Naive thymus-derived CD4-positive, alpha-beta T cell (primary cell): ENCODE measurements at regions not wholly inside any gene's neighbourhood (a gene's known extent, or its start where the extent isn't known, plus 50 kb on each side); places are given as distances from the start of the nearest gene placed in this dataset.

Source experiments
- ATAC-seq: fragments of 150-1000 bp; cut with Tn5 transposase; 2 replicates; pipeline ENCODE4 v1.10.0; 2021; ENCODE audit warnings: mild to moderate bottlenecking, moderate library complexity
- CTCF ChIA-PET: fragments of 350-600 bp; sonication (Branson Sonifier 250); formaldehyde crosslinking; loops from one replicate; lab custom pipeline; 2021; ENCODE audit warnings: antibody characterized with exemption; lab: Charles Lee
- POLR2A ChIA-PET: fragments of 350-600 bp; sonication (Branson Sonifier 250); formaldehyde crosslinking; loops from one replicate; lab custom pipeline; 2021; ENCODE audit warnings: antibody characterized with exemption, inconsistent platforms; lab: Charles Lee
- DNase-seq, 9 donors: peaks; one replicate each; pipeline versions ENCODE4 v3.0.0 to v3.0.0-alpha.2; 2020 to 2022; ENCODE audit warnings: mixed read lengths in 1 of 9
- H3K27ac ChIP-seq: one replicate; pipeline ENCODE4 v1.7.0; 2013; ENCODE audit warnings: mild to moderate bottlenecking, low read depth, low read length, moderate library complexity
- H3K27me3 ChIP-seq, 2 donors: one replicate each; pipeline ENCODE4 v1.7.0; 2013; ENCODE audit warnings: low read length in 2 of 2, mild to moderate bottlenecking in 2 of 2, moderate library complexity in 2 of 2; ENCODE audit not compliant: control insufficient read depth in 2 of 2, insufficient read depth in 2 of 2
- H3K36me3 ChIP-seq, 3 experiments: 1 replicate in 2 of 3; 2 replicates in 1 of 3; pipeline ENCODE4 v1.7.0; 2013; ENCODE audit warnings: low read length in 3 of 3, mild to moderate bottlenecking in 3 of 3, moderate library complexity in 1 of 3; ENCODE audit not compliant: insufficient read depth in 3 of 3, control insufficient read depth in 2 of 3
- H3K4me1 ChIP-seq, 2 donors: one replicate each; pipeline ENCODE4 v1.7.0; 2013; ENCODE audit warnings: low read length in 2 of 2, mild to moderate bottlenecking in 2 of 2, moderate library complexity in 1 of 2; ENCODE audit not compliant: control insufficient read depth in 2 of 2, insufficient read depth in 2 of 2
- H3K4me3 ChIP-seq: 2 replicates; pipeline ENCODE4 v1.7.0; 2013; ENCODE audit warnings: mild to moderate bottlenecking, low read length
- H3K9me3 ChIP-seq, 3 experiments: 1 replicate in 2 of 3; 2 replicates in 1 of 3; pipeline ENCODE4 v1.7.0; 2013; ENCODE audit warnings: low read length in 3 of 3; ENCODE audit not compliant: control insufficient read depth in 2 of 3
- H3K27ac Mint-ChIP-seq, 9 donors: one replicate each; pipeline ENCODE4 v1.8.0; 2020 to 2022; ENCODE audit warnings: mixed read lengths in 9 of 9, mild to moderate bottlenecking in 8 of 9, moderate library complexity in 5 of 9, inconsistent platforms in 2 of 9
- H3K27me3 Mint-ChIP-seq, 5 donors: one replicate each; pipeline ENCODE4 v1.8.0; 2021 to 2022; ENCODE audit warnings: mixed read lengths in 5 of 5, mild to moderate bottlenecking in 1 of 5
- H3K36me3 Mint-ChIP-seq, 5 donors: one replicate each; pipeline ENCODE4 v1.8.0; 2020 to 2022; ENCODE audit warnings: mixed read lengths in 5 of 5, mild to moderate bottlenecking in 3 of 5, inconsistent platforms in 1 of 5
- H3K4me1 Mint-ChIP-seq, 7 donors: one replicate each; pipeline ENCODE4 v1.8.0; 2020 to 2022; ENCODE audit warnings: mixed read lengths in 7 of 7, mild to moderate bottlenecking in 3 of 7, inconsistent platforms in 1 of 7
- H3K4me3 Mint-ChIP-seq, 10 donors: one replicate each; pipeline ENCODE4 v1.8.0; 2020 to 2022; ENCODE audit warnings: mild to moderate bottlenecking in 10 of 10, mixed read lengths in 10 of 10, moderate library complexity in 6 of 10, inconsistent platforms in 2 of 10
- H3K9me3 Mint-ChIP-seq, 11 donors: one replicate each; pipeline ENCODE4 v1.8.0; 2020 to 2022; ENCODE audit warnings: mixed read lengths in 11 of 11, mild to moderate bottlenecking in 4 of 11, inconsistent platforms in 1 of 11, moderate library complexity in 1 of 11
- intact Hi-C, 2 donors: fragments of 100-400 bp; cut with micrococcal nuclease; formaldehyde crosslinking; loops; one replicate each; pipeline ENCODE4 v1.15.1; 2023

GRCh38 chr13:31950111-31950815 lies 81.3 kb upstream of the FRY start:
- H3K27me3 Mint-ChIP-seq, result peaks cover 0 to 3% (median 0%) of the 10 kb centered on the region in 5 donors
- H3K4me3 Mint-ChIP-seq, result no peak overlapping the region
- peaks cover 0 to 4% (median 0%) of the 10 kb centered on the region in 5 donors for H3K36me3 Mint-ChIP-seq
- Histone ChIP-seq H3K36me3 (no peaks in the 10 kb centered on the region), H3K4me1 (no peaks in the 10 kb centered on the region), H3K27me3 (no peaks in the 10 kb centered on the region), H3K9me3 (no peaks in the 10 kb centered on the region), H3K27ac (no peak overlapping the region), H3K4me3 (no peak overlapping the region)
- ChIA-PET CTCF (no interaction called here), POLR2A (no interaction called here)
- peaks cover 0 to 15% (median 0%) of the 10 kb centered on the region in 7 donors for H3K4me1 Mint-ChIP-seq
- ATAC-seq (no peak), DNase-seq (no peak)
- H3K9me3 Mint-ChIP-seq, result peaks cover 0 to 1% (median 0%) of the 10 kb centered on the region in 11 donors
- intact Hi-C loops, result no loop called here
- no peak overlapping the region for H3K27ac Mint-ChIP-seq

GRCh38 chr13:31951215-31951678 lies 80.3 kb upstream of the FRY start:
- Mint-ChIP-seq H3K27me3 (peaks cover 0 to 6% (median 0%) of the 10 kb centered on the region in 5 donors), H3K4me3 (peak overlapping the region in 1 of 10 donors; percentile 56), H3K27ac (peak overlapping the region in 1 of 9 donors; percentile 79), H3K36me3 (peaks cover 0 to 4% (median 0%) of the 10 kb centered on the region in 5 donors), H3K9me3 (peaks cover 0 to 1% (median 0%) of the 10 kb centered on the region in 11 donors), H3K4me1 (peaks cover 0 to 15% (median 0%) of the 10 kb centered on the region in 7 donors)
- CTCF ChIA-PET, result no interaction called here
- no peak overlapping the region for H3K4me3 ChIP-seq
- H3K27me3 ChIP-seq, result no peaks in the 10 kb centered on the region
- intact Hi-C loops, result no loop called here
- no peak overlapping the region for H3K27ac ChIP-seq
- no peaks in the 10 kb centered on the region for H3K36me3 ChIP-seq
- peak in 1 of 9 donors; percentile 25 for DNase-seq
- peak; percentile 91 for ATAC-seq
- H3K4me1 ChIP-seq, result no peaks in the 10 kb centered on the region
- POLR2A ChIA-PET, result no interaction called here
- H3K9me3 ChIP-seq, result no peaks in the 10 kb centered on the region

DNA sequence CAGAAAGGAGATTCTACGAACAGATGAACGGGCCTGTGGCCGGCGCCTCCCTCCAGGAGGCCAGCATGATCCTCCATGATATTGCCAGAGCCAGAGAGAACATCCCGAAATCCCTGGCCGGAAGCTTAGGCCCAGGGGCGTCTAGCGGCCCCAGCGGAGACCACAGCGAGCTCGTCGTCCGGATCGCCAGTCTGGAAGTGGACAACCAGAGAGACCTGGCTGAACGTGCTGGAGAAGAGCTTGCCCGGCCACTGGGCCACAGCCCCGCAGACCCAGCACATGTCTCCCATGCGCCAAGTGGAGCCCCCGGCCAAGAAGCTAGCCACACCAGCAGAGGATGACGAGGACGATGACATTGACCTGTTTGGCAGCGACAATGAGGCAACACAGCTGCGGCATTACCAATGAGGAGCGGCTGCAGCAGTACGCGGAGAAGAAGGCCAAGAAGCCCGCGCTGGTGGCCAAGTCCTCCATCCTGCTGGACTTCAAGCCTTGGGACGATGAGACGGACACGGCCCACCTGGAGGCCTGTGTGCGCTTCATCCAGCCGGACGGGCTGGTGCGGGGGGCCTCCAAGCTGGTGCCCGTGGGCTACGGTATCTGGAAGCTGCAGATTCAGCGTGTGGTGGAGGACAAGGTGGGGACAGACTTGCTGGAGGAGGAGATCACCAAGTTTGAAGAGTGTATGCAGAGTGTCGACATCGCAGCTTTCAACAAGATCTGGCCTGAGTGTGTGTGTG lies 78.8 kb upstream of the FRY start:
- peaks cover 0 to 15% (median 0%) of the 10 kb centered on the region in 7 donors for H3K4me1 Mint-ChIP-seq
- H3K36me3 Mint-ChIP-seq, result peaks cover 0 to 6% (median 0%) of the 10 kb centered on the region in 5 donors
- Histone ChIP-seq H3K36me3 (no peaks in the 10 kb centered on the region), H3K27ac (no peak overlapping the region), H3K9me3 (no peaks in the 10 kb centered on the region), H3K27me3 (no peaks in the 10 kb centered on the region), H3K4me1 (no peaks in the 10 kb centered on the region), H3K4me3 (no peak overlapping the region)
- CTCF ChIA-PET, result interaction anchor here (0.6 kb wide), 1 partner anchor 1866 kb away, joined by 3 read pairs; no protein-coding TSS in a partner anchor
- POLR2A ChIA-PET, result no interaction called here
- intact Hi-C loops, result no loop called here
- peaks cover 0 to 4% (median 0%) of the 10 kb centered on the region in 11 donors for H3K9me3 Mint-ChIP-seq
- H3K27ac Mint-ChIP-seq, result no peak overlapping the region
- H3K4me3 Mint-ChIP-seq, result no peak overlapping the region
- no peak for DNase-seq
- peaks cover 0 to 8% (median 3%) of the 10 kb centered on the region in 5 donors for H3K27me3 Mint-ChIP-seq
- ATAC-seq, result no peak

DNA sequence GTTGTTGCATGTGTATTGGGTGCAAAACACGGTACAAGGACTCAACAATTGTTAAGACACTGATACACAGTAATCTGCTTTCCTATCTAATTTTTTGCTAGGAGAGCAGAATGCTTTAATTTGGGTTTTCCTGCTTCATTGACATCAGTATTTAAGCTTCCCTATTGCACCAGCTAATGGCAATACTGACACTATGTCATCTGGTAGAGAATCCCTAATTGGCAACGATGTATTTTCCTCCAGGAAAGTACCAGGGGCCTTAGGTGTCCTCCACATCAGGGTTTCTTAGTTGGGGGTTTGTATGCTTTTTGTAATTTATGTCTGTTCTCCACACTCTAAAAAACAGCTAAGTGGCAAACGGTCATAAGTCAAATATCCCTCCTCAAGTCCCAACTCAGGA lies 76.5 kb upstream of the FRY start:
- H3K9me3 ChIP-seq, result no peaks in the 10 kb centered on the region
- H3K27ac ChIP-seq, result no peak overlapping the region
- no peak overlapping the region for H3K4me3 ChIP-seq
- Mint-ChIP-seq H3K27ac (no peak overlapping the region), H3K9me3 (peaks cover 0 to 5% (median 0%) of the 10 kb centered on the region in 11 donors), H3K27me3 (peaks cover 0 to 10% (median 5%) of the 10 kb centered on the region in 5 donors), H3K4me1 (peaks cover 0 to 17% (median 0%) of the 10 kb centered on the region in 7 donors), H3K4me3 (no peak overlapping the region), H3K36me3 (peaks cover 0 to 2% (median 0%) of the 10 kb centered on the region in 5 donors)
- intact Hi-C loops, result no loop called here
- CTCF ChIA-PET, result no interaction called here
- no peaks in the 10 kb centered on the region for H3K4me1 ChIP-seq
- H3K27me3 ChIP-seq, result no peaks in the 10 kb centered on the region
- ATAC-seq (no peak), DNase-seq (no peak)
- POLR2A ChIA-PET, result no interaction called here
- no peaks in the 10 kb centered on the region for H3K36me3 ChIP-seq

- Mint-ChIP-seq H3K4me1 (peaks cover 0 to 12% (median 0%) of the 10 kb centered on the region in 7 donors), H3K27ac (peak overlapping the region in 1 of 9 donors; percentile 45), H3K27me3 (peaks cover 0 to 12% (median 5%) of the 10 kb centered on the region in 5 donors), H3K4me3 (no peak overlapping the region), H3K36me3 (peaks cover 0 to 2% (median 0%) of the 10 kb centered on the region in 5 donors), H3K9me3 (peaks cover 0 to 5% (median 0%) of the 10 kb centered on the region in 11 donors)
- Histone ChIP-seq H3K27ac (no peak overlapping the region), H3K4me1 (no peaks in the 10 kb centered on the region), H3K4me3 (no peak overlapping the region), H3K36me3 (no peaks in the 10 kb centered on the region), H3K9me3 (no peaks in the 10 kb centered on the region), H3K27me3 (no peaks in the 10 kb centered on the region)
- POLR2A ChIA-PET, result no interaction called here
- ATAC-seq, result no peak
- no peak for DNase-seq
- intact Hi-C loops, result no loop called here
- CTCF ChIA-PET, result no interaction called here
These were observed 75.8 kb upstream of the FRY start for GRCh38 chr13:31955741-31956140.

DNA sequence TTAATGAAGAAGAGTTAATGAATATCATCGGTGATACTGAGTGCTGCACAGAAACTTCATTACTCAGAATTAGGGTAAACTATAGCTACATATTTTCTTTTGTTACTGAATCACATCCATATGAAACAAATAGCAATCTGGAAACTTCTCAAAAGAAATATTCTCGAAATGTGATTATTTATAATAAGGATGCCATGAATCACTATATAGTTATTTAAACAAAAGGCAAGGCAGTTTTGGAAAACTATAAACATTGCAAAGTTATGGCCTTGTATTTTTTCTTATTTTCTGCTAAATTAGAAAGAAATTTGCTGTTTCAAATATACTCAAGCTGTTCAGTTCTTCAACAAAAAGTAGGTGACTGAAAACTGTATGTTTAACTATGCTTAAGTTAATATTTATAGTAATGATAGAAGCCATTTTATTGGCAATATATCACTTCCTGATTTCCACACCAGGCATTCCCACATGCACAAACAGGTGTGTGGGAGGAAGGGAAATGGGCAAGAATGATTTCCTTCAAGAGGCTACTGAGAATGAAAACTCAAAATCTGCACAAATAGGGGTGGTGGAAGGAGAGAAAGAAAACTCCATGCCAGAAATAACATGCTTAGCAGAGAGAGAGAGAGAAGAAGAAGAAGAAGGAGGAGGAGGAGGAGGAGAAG lies 74.5 kb upstream of the FRY start:
- no peak overlapping the region for H3K4me3 Mint-ChIP-seq
- intact Hi-C loops, result no loop called here
- H3K4me1 Mint-ChIP-seq, result peaks cover 0 to 5% (median 0%) of the 10 kb centered on the region in 7 donors
- H3K4me3 ChIP-seq, result no peak overlapping the region
- H3K27ac Mint-ChIP-seq, result no peak overlapping the region
- POLR2A ChIA-PET, result no interaction called here
- H3K27me3 Mint-ChIP-seq, result peaks cover 4 to 24% (median 6%) of the 10 kb centered on the region in 5 donors
- H3K36me3 ChIP-seq, result no peaks in the 10 kb centered on the region
- H3K9me3 ChIP-seq, result no peaks in the 10 kb centered on the region
- H3K27ac ChIP-seq, result no peak overlapping the region
- H3K36me3 Mint-ChIP-seq, result peaks cover 0 to 2% (median 0%) of the 10 kb centered on the region in 5 donors
- H3K27me3 ChIP-seq, result no peaks in the 10 kb centered on the region
- ATAC-seq (no peak), DNase-seq (no peak)
- CTCF ChIA-PET, result no interaction called here
- no peaks in the 10 kb centered on the region for H3K4me1 ChIP-seq
- H3K9me3 Mint-ChIP-seq, result peaks cover 0 to 5% (median 0%) of the 10 kb centered on the region in 11 donors
